NCI-H345 treated with DMSO at 0.1 percent for 48 hours (cell line): ENCODE measurements at regions not wholly inside any gene's neighbourhood (a gene's known extent, or its start where the extent isn't known, plus 50 kb on each side); places are given as distances from the start of the nearest gene placed in this dataset.

Source experiments
- DNase-seq: peaks from one replicate; lab custom pipeline; 2025; ENCODE audit not compliant: unreplicated experiment; lab: John Stamatoyannopoulos, UW

- DNase-seq, result no peak
These were observed 222.9 kb upstream of the TBC1D5 start for GRCh38 chr3:17965331-17965730.

GRCh38 chr3:17964108-17964507 is 221.7 kb upstream of the TBC1D5 start:
- DNase-seq, result no peak

- DNase-seq, result no peak
These were observed 213.0 kb upstream of the TBC1D5 start for GRCh38 chr3:17955411-17955810.

- no peak for DNase-seq
These were observed 212.4 kb upstream of the TBC1D5 start for GRCh38 chr3:17954801-17955200.

- no peak for DNase-seq
These were observed 208.8 kb upstream of the TBC1D5 start for GRCh38 chr3:17951241-17951640.

GRCh38 chr3:17949101-17949500 is 206.7 kb upstream of the TBC1D5 start:
- DNase-seq, result no peak

GRCh38 chr3:17947833-17948232 is 205.4 kb upstream of the TBC1D5 start:
- DNase-seq, result no peak

GRCh38 chr3:17946619-17947018 is 204.2 kb upstream of the TBC1D5 start:
- DNase-seq, result no peak

- DNase-seq, result no peak
These were observed 203.5 kb upstream of the TBC1D5 start for GRCh38 chr3:17945799-17946399.

GRCh38 chr3:17945018-17945798 is 202.8 kb upstream of the TBC1D5 start:
- DNase-seq, result no peak

GRCh38 chr3:17942856-17943255 is 200.4 kb upstream of the TBC1D5 start:
- no peak for DNase-seq

- DNase-seq, result no peak
These were observed 199.3 kb upstream of the TBC1D5 start for GRCh38 chr3:17941766-17942165.

GRCh38 chr3:17941152-17941551 is 198.7 kb upstream of the TBC1D5 start:
- DNase-seq, result no peak

- no peak for DNase-seq
These were observed 196.7 kb upstream of the TBC1D5 start for GRCh38 chr3:17939157-17939556.

- no peak for DNase-seq
These were observed 195.9 kb upstream of the TBC1D5 start for GRCh38 chr3:17938313-17938712.

- no peak for DNase-seq
These were observed 194.5 kb upstream of the TBC1D5 start for GRCh38 chr3:17936736-17937480.

GRCh38 chr3:17935222-17935621 is 192.8 kb upstream of the TBC1D5 start:
- DNase-seq, result no peak

- DNase-seq, result no peak
These were observed 189.8 kb upstream of the TBC1D5 start for GRCh38 chr3:17932136-17932771.

- no peak for DNase-seq
These were observed 188.7 kb upstream of the TBC1D5 start for GRCh38 chr3:17931131-17931530.

- DNase-seq, result no peak
These were observed 186.2 kb upstream of the TBC1D5 start for GRCh38 chr3:17928502-17929145.

- no peak for DNase-seq
These were observed 184.6 kb upstream of the TBC1D5 start for GRCh38 chr3:17927036-17927435.
